Germinal center (tissue), 1 donor: ENCODE measurements at regions not wholly inside any gene's neighbourhood (a gene's known extent, or its start where the extent isn't known, plus 50 kb on each side); places are given as distances from the start of the nearest gene placed in this dataset.
"Not testable (repeated sequence)": the region's sequence is repeated elsewhere in the genome, so short reads cannot be mapped to it uniquely, and the experiment has no call there.

ENCODE experiments used
- DNase-seq: peaks from one replicate; pipeline ENCODE4 v3.0.0; 2012; ENCODE audit warnings: mixed read lengths, low spot score

DNA sequence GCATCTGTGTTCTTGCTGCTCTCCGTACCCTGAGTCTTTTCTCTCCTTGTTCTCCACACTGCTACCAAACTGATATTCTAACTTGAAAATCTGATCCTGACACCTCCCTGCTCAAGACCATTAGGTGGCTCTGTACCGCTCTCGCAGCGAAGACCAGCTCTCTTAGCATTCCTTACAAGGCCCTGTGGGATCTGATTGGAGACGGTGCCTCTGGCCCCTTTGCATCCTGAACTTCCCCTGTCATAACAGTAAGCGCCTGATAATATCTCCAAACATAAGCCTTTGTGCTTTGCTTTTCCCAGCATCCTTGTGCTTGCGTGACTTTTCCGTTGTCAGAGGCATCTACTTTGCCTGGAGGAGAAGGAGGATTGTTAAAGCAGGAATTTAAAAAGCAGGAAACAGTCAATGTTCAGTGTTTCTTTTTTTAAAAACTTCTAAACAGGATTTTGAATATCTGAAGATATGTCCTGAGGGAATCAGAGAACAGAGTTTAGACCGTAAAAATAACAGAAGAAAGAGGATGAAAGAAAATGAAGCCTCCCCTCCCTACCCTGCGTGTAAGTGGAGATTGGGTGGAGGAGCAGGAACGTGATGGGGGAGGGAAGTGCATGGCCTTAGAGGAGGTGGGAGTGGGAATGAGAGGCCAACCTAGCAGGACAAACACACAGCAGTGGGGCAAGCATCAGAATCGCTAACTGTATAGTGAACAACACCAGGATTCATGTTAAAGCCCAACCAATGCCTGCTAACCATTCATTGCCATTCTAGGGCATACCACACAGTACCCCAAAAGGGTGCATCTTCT, 89.2 kb upstream of the STMND1 start:
- DNase-seq: no peak

DNA sequence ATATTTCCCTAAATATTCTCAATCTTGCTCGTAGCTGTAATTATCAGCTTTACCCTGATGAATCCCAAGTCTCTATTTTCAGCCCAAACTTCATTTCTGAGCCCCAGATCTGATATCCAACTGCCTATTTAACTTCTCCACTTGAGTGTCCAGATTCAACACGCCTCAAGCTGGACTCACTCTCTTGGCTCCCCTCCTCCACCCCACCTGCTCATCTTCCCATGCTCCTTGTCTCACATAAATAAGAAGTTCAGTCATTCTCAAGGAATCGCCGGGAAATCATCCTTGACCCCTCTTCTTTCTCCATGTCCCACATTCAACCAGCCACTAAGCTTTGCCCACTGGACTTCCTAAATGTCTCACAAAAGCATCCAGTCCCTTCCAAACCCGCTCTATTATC, 89.9 kb upstream of the STMND1 start:
- no peak for DNase-seq

DNA sequence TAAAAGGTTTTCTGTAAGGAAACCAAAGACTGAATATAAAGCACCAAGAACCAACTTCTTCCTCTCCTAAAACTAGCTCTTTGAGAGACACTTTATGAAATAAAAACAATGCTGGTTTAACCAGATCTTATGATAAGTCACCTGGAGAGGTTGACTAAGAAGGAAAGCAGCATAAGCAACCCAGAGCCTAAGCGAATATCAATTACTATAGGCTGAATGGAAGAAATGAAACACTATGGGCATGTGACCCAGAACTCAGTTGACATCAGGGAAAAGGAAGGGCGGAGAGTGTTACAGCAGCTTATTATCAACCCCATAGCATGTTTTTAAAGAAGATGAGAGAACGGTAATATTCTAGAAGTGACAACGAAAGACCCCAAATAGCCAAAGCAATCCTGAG, 94.1 kb upstream of the STMND1 start:
- no peak for DNase-seq

DNA sequence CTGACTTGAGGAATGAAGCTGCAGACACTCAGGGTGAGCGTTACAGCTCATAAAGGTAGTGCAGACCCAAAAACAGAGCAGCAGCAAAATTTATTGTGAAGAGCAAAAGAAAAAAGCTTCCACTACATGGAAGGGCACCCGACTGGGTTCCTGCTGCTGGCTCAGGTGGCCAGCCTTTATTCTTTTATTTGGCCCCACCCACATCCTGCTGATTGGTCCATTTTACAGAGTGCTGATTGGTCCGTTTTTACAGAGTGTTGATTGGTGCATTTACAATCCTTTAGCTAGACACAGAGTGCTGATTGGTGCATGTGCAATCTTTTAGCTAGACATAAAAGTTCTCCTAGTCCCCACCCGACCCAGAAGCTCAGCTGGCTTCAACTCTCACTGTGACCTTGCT, 95.3 kb upstream of the STMND1 start:
- no peak for DNase-seq

DNA sequence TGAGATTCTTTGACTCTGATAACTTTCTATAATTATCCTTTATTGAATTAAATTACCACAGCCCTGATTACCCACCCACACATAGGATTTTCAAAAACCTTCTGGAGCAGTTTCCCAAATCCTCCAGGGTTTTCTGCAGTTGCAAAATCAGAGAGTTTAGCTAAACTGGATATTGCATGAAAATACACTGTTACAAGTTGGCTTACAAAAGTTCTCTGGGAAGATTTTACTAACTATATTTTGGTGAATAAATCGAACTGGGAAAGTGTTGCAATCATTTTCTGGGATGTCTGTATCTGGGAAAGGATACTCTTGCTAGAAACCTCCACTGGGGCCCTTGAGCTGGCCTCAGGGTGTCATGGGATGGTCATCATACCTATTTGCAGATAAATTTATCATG, 97.6 kb upstream of the STMND1 start:
- no peak for DNase-seq

DNA sequence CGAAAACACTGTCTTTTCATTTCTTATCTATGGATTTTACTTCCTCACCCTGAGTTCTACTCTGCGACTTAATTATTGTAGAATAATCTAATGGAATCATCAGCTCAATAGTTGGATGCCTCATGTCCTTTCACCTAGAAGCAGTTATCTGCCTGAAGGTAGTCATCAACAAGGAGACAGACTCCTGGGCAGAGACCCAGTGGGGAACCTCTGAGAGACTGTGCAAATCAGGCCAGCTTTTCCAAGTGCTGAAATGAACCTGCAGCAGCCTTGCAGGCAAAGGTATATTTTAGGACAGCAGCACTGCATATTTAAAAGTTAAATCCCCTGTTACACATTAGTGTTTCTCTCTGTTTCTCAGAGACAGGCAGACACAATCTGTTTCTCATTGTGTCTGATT, 99.7 kb upstream of the STMND1 start:
- no peak for DNase-seq

DNA sequence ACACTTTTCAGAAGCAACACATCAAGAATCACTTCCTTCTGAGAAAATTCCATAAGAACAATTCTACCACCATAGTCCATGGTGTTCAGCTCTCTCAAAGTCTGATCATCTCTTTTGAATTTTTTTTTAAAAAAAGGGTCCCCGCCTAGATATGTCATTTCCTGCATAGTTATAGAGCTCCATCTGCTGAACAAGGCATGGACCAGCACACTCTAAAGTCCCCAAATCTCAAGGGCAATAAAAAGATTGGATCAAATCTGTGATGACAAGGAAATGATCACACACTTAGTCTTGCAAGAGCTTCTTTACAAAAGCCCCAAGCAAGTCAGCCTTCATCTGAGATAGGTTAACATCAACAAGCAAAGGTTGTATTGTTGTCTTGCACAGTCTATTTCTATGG, 100.7 kb upstream of the STMND1 start:
- no peak for DNase-seq

DNA sequence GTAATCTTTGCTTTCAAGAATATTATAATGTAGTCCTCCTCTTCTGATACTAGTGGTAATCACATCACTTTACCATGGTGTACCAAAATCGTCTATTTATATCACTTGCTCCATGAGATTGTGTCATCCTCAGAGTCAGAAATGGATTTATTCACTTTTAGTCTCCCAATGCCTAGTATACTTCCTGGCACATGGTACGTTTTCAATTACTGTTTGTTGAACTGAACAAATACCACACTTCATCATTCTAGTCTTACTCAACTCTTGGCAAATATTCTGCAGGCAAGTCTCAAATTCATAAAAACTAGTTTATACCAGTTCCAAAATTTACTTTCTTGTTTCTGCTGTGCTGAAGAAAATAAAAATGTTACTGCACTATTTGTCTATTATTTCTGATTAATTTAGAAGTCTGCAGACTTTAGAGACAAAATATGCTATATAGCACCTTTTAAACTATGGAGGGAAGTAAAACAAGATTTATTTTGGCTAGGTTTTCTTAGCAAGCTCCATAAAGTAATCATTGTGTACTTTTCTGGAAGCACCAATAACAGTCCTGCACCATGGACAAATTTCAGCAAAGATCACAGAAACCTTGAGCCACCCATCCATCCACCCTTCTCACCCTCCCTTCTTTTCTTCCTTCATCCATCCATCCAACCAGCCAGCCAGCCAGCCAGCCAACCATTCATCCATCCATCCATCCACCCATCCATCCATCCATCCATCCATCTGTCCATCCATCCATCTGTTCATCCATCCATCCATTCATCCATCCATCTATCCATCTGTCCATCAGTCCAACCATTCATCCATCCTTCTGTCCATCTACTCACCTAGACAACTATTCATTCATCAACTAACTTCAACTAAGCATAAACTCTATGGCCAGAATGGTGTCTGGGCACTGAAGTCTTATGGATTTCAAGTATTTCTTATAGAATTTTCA, 102.1 kb upstream of the STMND1 start:
- DNase-seq: no peak

DNA sequence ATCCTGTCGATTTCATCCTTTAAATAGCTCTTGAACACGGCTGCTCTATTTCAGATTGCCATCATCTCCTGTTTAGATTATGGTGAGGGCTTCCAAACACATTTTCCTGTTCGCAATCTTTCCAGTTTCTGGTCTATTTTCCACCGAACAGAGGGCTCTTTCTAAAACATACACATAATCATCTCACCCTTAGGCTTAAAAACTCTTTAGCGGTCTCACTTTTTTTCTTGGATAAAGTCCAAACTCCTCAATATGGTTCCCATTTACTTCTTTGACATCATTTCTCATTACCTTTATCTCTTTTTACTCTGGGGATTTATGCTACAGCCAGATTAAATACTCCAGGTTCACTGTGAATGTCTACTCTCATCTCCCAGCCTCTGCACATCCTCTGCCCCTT, 103.4 kb upstream of the STMND1 start:
- no peak for DNase-seq

DNA sequence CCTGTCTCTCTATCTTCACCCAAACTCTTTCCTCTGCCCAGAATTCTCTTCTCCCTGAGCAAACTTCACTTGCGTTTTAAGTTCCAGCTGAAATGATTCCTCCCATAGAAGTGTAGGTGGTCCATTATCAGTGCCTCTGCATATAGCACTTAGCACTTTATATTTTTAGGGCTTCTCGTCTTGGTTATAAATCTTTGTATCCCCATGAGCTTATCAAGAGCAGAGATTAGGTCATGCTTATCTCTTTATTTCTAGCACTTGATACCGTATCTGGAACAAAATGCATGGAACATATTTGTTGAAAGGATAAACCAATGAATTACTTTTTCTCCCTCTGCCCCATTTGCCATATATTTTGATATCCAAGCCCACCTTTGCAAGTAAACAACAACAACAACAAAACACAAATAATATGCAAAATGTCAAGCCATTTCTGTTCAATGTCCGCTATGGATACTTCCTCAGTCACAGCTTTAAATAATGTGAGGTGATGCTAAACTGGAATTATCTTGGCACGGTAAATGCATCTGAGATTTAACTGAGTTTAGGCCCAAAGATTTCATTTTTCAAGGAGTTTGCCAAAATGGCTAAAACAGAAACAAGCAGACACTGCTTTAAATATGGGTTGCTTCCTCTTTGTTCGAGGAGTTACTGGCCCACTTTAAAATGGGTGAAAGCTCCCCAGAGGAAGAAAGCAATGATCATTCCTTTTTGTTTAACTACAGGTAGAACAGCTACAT, 106.2 kb upstream of the STMND1 start:
- DNase-seq: no peak

DNA sequence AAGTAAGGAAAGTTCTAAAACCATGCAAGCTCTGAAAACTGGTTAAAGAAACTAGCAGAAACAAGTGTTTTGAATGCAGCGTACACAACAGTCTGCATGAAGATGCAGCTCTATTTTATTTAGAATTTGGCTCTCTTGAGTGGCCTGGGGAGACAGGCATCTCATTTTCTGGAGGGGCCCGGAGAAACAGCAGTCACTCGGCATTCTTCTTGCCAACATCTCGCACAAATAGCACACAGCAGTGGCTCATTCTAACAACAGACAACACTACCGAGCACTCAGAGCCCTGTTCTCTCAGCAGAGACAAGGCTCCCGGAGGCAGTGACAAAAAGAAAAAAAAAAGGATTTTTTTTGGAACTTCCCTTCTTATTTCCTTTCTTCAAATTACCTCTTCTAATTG, 108.5 kb upstream of the STMND1 start:
- DNase-seq: no peak

DNA sequence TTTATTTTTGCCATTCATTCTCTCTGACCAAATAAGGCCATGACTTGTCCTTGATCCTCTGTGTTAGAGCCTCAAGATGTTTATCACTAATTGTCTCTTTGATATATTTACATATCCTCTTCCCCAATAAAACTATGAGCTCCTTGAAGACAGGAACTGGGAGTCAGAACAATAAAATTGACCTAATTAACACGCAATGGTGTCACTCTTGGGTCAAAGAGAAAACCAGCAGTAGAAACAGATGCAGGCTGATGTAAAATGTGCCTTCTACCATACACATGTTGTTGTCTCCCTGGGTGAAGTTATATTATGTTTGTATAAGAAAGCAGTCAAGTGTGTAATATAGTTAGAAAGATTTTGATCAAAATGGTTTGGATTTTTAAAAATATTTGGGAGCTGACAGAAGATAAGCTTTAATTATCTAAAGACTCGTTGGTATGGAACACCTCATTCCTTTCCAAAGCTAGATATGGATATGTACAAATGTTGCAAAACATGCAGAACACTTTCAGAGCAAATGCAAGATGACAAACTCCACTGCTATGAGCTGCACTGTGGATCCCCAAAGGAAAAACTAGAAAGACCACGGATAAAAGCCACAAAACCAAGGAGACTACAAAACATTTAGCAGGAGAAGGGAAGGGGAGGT, 109.7 kb upstream of the STMND1 start:
- no peak for DNase-seq

DNA sequence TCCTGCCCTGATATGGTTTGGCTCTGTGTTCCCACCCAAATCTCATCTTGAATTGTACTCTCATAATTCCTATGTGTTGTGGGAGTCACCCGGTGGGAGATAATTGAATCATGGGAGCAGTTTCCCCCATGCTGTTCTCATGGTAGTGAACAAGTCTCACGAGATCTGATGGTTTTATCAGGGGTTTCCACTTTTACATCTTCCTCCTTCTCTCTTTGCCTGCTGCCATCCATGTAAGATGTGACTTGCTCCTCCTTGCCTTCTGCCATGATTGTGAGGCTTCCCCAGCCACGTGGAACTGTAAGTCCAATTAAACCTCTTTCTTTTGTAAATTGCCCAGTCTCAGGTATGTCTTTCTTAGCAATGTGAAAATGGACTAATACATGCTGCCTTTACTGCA, 111.9 kb upstream of the STMND1 start:
- DNase-seq: not testable (repeated sequence)

DNA sequence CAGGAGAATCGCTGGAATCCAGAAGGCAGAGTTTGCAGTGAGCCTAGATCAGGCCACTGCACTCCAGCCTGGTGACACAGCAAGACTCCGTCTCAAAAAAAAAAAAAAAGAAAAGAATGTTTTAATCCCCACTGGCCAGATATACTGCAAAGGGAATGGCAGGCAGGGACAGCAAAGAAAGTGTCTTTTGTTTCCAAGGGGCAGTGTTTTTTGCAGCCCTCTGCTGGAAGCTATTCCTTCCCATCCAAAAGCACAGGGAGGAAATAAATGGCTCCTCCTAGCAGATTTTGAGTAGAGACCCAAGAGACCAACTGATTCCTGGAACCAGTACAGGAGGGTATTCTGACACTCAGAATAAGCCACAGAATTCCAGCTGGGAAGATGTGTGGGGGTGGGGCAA, 112.5 kb upstream of the STMND1 start:
- no peak for DNase-seq

DNA sequence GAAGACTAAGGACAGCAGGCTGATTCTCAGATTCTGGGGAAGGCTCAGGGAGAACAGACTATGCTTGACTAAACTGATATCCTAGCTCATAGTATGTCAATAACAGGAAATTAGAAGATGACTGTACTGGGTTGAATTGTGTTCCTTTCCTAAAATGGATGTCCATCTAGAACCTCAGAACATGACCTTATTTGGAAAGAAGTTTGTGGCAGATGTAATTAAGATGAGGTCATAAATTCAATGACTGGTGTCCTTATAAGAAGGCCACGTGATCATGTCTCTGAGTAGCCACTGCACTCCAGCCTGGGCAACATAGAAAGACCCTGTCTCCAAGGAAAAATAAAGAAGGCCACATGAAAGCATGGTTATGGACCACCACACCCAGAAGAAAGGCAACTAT, 113.9 kb upstream of the STMND1 start:
- DNase-seq: no peak

DNA sequence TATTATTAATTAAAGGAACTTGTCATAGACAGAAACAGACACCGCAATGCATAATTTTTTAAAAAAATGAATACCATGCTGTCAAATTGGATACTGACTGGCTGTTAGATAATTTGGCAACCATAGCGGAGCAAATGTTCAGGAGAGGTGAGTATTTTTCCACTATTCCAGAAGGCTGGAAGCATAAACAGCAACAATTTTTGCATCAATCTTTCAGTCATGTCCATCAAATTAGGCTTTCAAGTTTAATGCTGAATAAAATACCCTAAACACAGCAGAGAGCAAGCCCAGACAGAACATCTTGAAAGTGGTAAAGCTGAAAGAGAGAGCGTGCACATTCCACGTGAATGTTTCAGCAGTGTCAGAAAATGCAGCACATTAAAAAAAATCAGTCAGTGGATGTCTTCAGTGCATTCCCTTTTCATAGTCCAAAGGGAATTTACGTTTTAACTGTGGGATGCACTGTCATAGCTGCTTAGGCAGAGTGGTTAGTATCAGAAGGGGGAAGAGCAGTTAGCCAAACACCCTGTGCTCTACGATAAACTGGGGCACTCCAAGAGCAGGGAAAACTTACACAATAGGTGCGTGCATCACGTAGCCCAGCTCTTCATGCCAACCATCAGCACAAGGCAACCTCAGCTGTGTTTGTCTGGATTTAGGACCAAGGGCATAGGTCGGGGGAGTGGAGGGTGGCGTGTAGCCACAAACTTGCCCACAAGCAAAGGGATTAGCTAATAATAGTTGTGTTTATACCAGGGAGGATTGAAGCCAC, 116.2 kb upstream of the STMND1 start:
- no peak for DNase-seq

DNA sequence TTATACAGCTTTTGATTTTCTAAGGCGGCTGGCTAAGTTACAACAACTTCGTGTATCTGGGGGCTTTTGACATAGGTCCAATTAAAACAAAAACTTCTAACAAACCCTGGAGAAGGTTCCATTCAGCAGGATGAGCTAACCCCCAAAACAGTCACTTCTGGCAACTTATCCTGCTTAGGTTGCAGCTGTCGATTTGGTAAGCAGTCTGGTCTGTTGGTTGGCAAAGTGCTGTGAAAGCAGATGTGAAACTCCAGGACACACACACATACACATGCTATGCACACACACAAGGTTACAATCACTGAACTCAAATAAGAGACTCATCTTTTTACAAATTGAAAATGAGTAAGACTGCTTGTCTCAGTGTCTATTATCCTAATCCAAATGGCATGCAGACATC, 119.0 kb upstream of the STMND1 start:
- DNase-seq: no peak

DNA sequence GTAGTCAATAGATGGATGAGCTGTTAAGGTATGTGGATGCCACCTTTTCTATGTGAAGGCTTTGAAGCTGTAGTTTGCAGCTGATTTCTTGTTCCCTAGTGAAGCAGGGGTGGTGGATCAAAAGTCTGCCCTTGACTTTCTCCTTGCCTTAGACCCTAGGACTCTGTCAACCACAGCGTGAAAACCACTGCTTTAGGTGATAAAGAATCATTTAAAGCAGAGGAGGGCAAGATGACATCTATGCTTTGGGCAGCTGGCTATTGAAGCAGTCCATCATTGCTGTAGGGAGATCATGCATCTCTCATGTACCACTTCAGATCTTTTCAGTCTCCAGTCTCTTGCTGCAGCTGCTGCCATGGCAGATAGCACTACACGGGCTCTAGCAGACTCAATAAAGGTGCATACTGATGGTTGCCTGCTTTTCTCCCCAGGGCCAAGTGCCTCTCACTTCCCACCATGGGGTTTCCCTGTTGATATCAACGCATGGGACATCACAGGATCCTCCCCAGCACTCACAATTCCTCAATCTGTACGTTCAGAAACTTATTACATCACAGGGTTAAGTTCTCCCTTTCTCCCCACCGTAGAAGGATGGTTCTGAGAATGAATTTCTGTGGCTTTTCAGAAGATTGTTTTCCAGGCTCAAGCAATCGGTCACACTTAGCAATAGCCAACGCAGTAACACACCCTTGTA, 122.0 kb upstream of the STMND1 start:
- DNase-seq: no peak

DNA sequence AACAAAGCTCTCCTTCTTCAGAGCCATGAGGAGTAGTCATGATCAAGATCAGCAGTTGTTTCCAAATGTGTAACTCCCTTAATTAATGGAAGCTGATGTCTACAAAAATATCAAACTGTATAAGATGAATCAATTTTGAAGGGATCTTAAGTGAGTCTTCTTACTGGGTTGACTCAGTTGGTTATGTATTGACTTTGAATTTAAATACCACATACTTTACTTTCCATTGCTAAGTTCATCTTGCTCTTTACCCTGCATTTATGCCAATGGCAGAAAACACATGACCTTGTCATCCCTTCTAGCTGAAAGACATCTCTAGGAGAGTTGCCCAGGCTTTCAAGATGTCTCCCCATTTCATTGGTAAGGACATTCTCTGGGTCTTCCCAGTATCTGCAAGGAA, 123.2 kb upstream of the STMND1 start:
- DNase-seq: no peak

DNA sequence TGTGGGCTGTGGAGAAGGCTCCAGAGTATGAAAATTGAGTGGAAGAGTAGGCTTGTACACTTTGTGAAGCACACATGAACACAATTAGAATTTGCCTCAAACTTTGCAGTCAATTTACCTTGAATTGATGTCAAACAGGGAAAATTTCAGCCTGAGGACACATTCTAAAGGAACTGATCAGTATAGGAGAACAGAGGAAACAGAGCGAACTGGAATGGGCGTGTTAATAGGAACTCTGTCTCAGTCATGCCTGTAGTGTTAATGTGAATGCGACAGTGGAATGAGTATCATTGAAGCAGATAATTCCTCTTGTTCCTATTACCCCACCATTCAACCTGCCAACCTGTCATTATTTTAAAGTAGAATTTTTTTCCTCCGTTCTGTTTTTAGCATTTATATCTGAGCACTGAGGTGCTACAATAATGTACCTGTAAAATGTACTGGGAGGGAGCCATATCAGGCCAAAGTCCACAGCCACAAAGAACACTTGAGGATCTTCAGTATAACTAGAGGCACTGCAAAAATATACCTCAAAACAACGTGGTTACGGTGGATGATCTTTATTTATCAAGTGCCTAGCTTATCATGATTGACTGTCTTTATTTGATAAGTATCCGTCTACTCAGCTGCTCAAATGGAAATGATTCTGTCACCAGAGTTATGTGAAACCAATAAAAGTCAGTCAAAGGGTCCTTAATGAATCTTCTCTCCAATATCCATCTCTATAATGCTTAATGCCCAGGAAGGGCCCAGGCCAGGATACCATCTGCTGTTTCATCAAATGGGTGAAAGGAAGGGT, 125.3 kb upstream of the STMND1 start:
- DNase-seq: no peak
